Stimulated activated naive CD8-positive, alpha-beta T cell treated with anti-CD3 and anti-CD28 coated beads, Interleukin-15, Interleukin-2, amounts not matched to agents 100 U/mL and 50 U/mL, for 24 hours (primary cell): ENCODE measurements at regions not wholly inside any gene's neighbourhood (a gene's known extent, or its start where the extent isn't known, plus 50 kb on each side); places are given as distances from the start of the nearest gene placed in this dataset.

Source experiments
- ATAC-seq: fragments of 150-1000 bp; cut with Tn5 transposase; one replicate; pipeline ENCODE4 v1.10.0; 2021
- DNase-seq: peaks from one replicate; pipeline ENCODE4 v3.0.0; 2021

- ATAC-seq, result no peak
- DNase-seq, result no peak
Measured at GRCh38 chr6:48912503-48912902, 550.5 kb downstream of the MMUT start.

DNA sequence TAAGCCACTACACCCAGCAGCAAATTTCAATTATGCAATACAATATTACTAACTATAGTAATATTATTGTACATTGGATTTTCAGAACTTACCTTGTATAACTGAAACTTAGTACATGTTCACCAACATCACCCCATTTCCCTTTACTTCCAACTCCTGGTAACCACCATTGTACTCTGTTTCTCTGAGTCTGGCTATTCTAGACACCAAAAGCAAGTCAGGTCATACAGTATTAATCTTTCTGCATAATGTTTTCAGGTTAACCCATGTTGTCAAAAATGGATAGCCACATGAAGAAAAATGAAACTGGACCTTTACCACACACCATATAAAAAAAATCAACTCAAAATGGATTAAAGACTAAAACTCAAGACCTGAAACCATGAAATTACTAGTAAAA, 558.2 kb downstream of the MMUT start:
- no peak for ATAC-seq
- no peak for DNase-seq

DNA sequence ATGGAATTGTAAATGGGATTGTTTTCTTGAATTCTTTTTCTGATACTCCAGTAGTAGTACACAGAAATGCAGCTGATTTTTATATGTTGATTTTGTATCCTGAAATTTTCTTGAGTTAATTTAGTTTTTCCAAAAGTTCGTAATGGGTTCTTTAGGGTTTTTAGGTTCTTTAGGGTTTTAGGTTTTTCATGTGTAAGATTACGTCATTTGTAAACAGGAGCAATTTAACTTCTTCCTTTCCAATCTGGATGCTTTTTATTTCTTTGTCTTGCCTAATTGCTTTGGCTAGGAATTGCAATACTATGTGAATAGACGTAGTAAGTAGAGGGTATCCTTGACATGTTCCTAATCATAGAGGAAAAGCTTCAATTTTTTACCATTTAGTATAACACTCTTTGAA, 568.6 kb downstream of the MMUT start:
- ATAC-seq, result no peak
- no peak for DNase-seq

DNA sequence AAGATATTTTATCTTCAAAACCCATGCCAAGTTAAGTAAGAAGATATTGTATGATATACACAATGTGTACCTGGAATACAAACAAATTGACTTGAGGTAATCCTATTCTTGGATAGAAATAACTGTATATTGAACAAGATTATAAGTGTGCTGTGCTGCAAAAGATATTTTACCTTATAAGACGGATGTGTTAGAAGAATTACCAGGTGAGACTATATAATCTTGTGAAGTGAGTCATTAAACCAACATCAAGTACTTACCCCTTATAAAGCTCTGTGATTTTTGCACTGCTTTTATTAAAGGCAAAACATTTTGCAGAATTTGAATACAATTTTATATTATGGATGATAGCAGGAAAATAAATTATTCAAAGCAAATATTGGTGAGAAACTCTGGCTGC, 570.0 kb downstream of the MMUT start:
- ATAC-seq (no peak), DNase-seq (no peak)

DNA sequence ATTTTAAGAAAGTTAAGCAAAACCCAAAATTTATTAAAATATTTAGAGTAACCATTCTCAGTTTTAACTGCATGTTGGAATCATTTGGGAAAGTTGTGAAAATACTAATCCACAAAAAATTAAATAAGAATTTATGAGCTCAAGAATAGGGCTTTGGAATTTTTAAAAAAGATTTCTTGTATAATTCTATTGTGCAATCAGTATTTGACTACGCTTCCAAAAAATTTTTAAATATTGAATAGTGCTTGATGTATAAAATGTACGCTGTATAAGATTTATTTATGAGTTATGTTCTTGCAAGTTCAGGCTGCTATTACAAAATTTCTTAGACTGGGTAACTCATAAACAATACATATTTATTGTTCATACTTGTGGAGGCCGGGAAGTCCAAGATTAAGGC, 571.7 kb downstream of the MMUT start:
- no peak for DNase-seq

DNA sequence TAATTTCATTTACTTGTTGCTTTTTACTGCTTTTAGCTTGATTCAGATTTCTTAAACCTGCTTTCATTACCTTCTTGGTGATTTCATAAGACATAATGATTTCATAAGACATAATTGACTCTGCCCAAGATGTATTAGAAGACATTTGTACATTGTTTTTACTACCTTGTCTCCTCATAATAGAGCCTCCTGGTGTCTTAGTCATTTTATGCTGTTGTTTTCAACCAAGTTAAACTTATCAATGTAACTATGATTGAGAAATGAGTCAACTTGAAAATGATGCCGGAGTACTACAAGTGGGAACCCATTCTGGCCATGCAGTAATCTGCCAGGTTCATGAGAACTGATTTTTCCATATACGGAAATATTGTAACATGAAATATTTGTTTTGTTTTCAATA, 573.6 kb downstream of the MMUT start:
- ATAC-seq (no peak), DNase-seq (no peak)

More for the DNA sequence above, 571.7 kb downstream of the MMUT start:
- ATAC-seq, result no peak

- ATAC-seq, result no peak
- no peak for DNase-seq
Measured at GRCh38 chr6:48883116-48883515, 579.9 kb downstream of the MMUT start.

- DNase-seq (no peak), ATAC-seq (no peak)
Measured at GRCh38 chr6:48881551-48881950, 581.5 kb downstream of the MMUT start.

- DNase-seq (no peak), ATAC-seq (no peak)
Measured at GRCh38 chr6:48869595-48869994, 593.5 kb downstream of the MMUT start.

DNA sequence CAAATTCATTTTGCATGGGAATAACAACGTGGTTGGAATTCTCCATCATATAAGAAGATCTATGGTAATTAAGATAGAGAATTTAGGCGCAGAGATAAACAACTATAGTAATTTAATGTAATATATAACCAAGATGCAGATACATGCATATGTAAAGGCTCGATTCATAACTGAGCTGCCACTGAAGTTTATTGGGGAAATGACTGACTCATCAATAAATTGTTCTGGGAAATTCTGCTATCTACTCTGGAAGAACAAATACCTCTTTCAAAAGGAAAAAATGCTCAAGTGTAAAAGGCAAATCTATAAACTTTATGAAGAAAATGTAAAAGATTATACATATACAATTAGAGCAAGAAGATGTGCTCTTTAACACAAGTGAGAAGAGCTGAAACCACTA, 596.4 kb downstream of the MMUT start:
- ATAC-seq, result no peak
- no peak for DNase-seq

GRCh38 chr6:48860175-48860574, 602.9 kb downstream of the MMUT start:
- no peak for DNase-seq
- ATAC-seq, result no peak

DNA sequence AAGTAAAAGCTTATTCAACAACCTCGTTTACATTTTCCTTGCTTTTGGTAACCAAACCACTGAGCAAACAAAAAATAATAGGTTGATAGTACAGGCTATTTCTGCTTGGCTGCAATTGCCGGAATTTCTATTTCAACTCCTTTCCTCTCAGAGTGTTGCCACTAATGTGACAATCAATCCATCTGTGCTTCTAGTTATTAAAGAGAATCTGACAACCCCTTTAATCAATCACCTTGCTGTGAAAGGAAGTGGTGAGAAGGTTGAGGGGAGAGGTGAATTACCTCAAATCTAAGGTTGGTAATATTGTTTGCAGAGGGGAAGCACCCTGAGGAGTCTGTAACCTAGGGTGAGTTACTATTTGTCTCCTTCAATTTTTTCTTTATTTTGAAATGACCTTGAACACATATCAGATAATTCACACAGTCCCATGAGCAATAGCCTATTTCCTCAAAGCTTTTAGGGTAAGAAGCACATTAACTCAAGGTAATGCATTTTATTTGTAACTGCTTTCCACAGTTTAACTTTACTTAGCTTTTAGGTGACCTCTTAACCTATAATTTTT, 603.4 kb downstream of the MMUT start:
- ATAC-seq (no peak), DNase-seq (no peak)

DNA sequence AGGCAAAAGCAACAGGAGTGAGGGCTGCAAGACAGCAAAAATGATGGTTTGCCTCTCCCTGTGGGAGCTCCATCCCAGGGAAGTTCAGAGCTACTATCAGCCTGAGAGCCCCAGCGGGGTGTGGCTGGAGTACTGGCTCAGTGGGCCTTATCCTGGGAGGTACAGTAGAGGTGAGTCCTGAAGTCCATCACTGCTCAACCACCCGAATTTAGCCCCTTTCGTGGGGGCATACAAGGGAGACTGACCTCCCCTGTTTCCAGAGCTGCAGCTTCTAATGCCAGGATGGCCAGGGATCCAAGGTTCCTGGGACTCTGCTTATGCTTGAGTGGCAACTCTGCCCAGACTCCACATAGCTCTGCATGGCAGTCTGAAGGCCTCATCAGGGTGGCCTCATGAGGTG, 617.8 kb downstream of the MMUT start:
- ATAC-seq, result no peak
- DNase-seq, result no peak

DNA sequence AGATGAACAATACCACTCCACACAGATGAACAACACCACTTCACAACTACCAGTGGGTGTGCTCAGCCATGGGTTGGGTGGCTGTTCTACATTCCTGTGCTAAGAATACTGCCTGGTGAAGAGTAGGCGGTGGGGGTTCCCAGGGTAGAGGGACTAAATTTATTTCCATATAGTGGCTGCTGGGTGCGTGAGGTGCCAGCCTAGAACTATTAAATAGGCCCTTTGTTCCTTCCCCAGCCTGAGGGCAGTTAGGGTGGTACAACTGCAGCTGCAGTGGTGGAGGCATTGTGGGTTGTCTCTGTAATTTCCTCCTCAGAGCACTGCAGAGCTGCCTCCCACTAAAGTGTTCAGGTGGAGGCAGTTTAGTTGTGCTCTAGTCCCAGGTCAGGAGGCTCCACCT, 618.4 kb downstream of the MMUT start:
- DNase-seq, result no peak
- no peak for ATAC-seq

DNA sequence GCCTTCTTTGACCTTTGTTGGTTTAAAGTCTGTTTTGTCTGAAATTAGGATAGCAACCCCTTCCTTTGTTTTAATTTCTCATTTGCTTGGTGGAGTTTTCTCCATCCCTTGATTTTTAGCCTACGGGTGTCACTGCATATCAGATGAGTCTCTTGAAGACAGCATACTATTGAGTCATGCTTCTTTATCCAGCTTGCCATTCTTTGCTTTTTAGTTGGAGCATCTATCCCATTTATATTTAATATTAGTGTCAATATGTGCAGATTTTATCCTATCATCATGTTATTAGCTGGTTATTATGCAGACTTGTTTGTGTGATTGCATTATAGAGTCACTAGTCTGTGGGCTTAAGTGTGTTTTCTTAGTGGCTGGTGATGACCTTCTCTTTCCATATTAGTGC, 622.2 kb downstream of the MMUT start:
- no peak for DNase-seq
- no peak for ATAC-seq

GRCh38 chr6:48839206-48839605, 623.8 kb downstream of the MMUT start:
- no peak for ATAC-seq
- no peak for DNase-seq

GRCh38 chr6:48837744-48838143, 625.3 kb downstream of the MMUT start:
- ATAC-seq, result no peak
- DNase-seq, result no peak

- ATAC-seq (no peak), DNase-seq (no peak)
Measured at GRCh38 chr6:48835421-48835958, 627.6 kb downstream of the MMUT start.

DNA sequence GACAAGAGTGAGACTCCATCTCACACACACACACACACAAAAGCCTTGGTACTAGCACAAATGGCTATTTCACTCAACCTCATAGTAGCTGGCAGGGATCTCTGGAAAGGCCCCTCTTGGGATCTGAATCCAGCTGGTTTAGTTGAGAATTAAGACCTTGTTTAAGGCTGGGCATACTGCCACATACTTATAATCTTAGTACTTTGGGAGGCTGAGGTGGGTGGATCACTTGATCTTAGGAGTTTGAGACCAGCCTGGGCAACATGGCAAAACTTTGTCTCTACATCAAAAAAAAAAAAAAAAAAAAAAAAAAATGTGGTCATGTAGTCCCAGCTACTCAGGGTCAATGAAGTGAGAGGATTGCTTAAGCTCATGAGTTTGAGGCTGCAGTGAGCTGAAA, 628.3 kb downstream of the MMUT start:
- ATAC-seq (no peak), DNase-seq (no peak)

- ATAC-seq (no peak), DNase-seq (no peak)
Measured at GRCh38 chr6:48833916-48834315, 629.1 kb downstream of the MMUT start.

GRCh38 chr6:48826901-48827701, 636.0 kb downstream of the MMUT start:
- ATAC-seq (no peak), DNase-seq (no peak)

GRCh38 chr6:48826152-48826515, 636.9 kb downstream of the MMUT start:
- ATAC-seq, result no peak
- no peak for DNase-seq

GRCh38 chr6:48825501-48826151, 637.4 kb downstream of the MMUT start:
- no peak for ATAC-seq
- no peak for DNase-seq

DNA sequence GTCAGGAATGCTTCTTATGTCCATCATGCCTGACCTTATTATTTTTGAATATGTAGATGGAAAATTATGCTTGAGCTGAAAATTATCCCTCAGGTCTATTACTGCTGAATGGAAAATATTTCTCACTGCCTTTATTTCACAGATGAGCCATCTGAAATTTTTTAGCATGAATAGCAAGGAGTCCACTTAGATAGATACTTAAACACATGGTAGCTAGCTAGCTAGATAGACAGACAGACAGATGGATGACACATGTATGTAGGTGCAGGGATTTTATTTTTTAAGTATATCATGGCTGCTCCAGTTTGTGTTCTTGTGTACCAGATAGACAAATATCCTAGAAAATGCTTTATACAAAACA, 645.0 kb downstream of the MMUT start:
- DNase-seq (no peak), ATAC-seq (no peak)
